CD4-positive, alpha-beta T cell treated with Interleukin-21 for 1 hour (primary cell): ENCODE measurements at regions not wholly inside any gene's neighbourhood (a gene's known extent, or its start where the extent isn't known, plus 50 kb on each side); places are given as distances from the start of the nearest gene placed in this dataset.

Experiments
- DNase-seq: peaks from one replicate; pipeline ENCODE4 v3.0.0-alpha.2; 2020

DNA sequence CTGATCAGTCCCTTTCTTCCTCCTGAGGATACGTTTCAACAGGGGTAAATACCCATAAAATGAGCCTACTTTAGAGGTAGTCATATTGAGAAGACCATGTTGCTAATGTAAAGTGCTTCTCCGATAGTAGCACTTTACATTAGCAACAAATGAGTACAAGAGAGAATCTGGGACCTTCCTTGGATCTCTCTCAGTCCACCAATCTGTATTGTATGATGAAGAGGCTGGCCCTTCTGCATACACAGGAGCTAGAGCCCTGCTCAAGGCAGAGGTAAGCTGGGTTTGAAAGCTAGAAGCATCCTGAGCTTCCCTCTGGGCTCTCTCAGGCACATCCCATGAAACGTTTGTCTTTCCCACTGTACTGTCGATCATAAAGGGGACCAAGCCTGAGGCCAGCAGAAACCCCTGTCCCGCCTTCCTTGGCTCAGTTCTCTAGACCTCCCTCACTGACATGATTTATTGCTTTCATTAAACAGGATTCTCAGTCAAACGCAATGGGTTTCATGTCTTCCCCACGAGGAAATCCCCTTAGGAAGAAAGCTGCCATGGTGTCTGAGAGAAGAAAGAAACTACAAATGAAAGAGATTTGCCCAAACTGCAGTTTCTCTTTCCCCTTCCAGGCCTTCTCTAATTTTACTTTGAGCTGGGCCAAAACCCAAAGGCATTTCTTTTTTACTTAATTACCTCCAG, 62.8 kb upstream of the BCAR3 start:
- DNase-seq = no peak

GRCh38 chr1:93743465-93743864, 61.8 kb upstream of the BCAR3 start:
- no peak for DNase-seq

- no peak for DNase-seq
These were observed 59.0 kb upstream of the BCAR3 start for GRCh38 chr1:93740601-93741031.

GRCh38 chr1:93740157-93740556, 58.5 kb upstream of the BCAR3 start:
- DNase-seq = no peak

DNA sequence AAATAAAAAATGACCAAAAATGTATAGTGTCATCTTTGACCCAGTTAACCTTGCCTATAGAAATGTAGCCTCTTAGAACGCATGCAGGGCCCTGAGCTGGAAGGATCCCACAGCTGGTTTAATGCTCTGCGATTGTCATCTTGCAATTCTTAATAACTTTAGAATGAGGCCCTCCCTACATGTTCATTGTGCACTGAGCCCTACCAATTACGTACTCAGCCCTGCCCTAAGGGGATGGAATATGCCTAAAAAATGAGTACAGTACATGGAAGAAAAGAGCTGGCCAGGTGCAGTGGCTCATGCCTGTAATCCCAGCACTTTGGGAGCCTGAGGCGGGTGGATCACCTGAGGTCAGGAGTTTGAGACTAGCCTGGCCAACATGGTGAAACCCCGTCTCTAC, 57.8 kb upstream of the BCAR3 start:
- no peak for DNase-seq

DNA sequence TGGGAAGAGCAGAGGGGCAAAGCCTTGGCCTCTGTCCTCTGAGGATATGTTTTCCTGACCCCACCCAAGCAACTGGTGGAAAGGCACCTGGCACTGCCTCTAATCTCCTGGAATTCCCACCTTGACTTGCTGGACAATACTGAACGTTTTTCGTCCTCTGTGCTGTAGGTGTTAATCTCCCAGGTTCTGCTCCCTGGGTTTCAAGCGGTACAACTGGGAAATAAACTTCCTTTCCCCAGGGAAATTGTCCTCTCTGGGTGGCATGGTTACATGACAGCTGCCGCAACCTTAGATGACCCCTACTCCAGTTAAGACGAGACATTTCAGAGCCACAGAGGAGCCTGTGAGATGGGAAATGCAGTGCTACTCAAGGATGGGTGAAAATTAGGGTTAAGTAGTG, 57.3 kb upstream of the BCAR3 start:
- DNase-seq = no peak

DNA sequence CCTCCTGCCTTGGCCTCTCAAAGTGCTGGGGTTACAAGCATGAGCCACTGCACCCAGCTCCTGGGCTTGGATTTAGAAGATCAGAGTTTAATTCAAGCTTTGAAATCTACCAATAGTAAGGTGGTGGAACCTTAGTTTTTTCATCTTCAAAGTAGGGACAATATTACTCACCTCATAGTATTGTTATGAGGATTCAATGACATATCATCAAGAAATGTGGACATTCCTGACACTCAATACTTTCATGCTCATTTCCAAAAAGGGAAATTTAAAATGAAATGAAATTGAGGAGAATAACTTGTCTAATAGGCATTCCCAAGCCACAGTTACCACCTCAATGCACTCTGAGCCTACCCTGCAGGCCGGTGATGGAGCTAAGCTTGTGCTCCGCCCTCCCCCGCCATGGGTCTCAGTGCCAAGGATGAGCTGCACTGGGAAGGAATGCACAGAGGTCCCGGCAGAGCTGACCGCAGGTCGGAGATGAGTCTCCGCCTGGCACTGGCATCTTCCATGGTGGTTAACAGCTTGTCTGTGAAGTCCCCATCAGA, 56.5 kb upstream of the BCAR3 start:
- no peak for DNase-seq

GRCh38 chr1:93735722-93736121, 54.1 kb upstream of the BCAR3 start:
- no peak for DNase-seq

DNA sequence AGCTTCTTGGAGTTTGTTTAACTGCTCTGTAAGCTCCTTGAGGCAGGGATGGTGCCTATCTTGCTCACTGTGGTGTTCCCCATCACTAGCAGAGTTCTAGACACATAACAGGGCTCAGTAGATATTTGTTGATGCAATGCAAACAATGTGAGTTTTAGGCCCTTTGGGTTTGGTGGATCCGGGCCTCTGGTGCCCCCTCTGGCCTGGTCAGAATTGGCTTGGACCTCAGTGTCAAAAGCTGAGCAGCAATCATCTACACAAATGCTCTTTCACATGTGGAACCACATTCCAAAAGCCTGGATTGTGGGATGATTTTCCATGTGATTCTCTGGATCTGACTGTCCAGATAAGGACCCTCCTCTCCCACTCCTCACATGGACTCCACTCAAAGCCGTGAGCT, 53.4 kb upstream of the BCAR3 start:
- DNase-seq = no peak

DNA sequence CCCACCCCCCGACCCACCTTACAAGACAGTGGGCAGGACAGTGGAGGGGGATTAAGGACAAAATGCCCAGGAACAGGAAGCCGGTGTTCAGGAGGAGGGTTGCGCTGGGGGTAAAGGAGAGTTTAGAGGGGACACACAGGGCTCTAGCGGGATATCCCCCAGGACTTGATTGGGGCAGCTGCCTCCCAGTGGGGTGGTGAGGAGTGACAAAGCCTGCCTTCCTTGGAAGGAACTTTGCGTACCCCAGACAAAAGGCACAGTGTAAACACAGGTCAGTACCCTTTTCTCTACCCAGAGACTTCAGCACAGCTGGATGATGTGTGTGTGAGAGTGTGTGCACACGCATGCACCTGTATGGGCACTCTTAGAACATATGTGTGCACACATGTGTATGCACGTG, 51.7 kb upstream of the BCAR3 start:
- no peak for DNase-seq

- no peak for DNase-seq
These were observed 50.9 kb upstream of the BCAR3 start for GRCh38 chr1:93732514-93732913.
